Panc1 (cell line): ENCODE measurements at regions not wholly inside any gene's neighbourhood (a gene's known extent, or its start where the extent isn't known, plus 50 kb on each side); places are given as distances from the start of the nearest gene placed in this dataset.

Experiments
- ATAC-seq: fragments of 200-7000 bp; cut with Tn5 transposase; 2 replicates; pipeline ENCODE4 v1.9.1; 2020; ENCODE audit warnings: mild to moderate bottlenecking, moderate library complexity
- BruUV-seq: library from RNA; stranded (reverse); fragments of 400-500 nt; replicated peaks from 2 replicates; lab custom pipeline; 2021; lab: Mats Ljungman, UMichigan
- CTCF ChIA-PET: fragments of 300-600 bp; sonication (Branson Sonifier 250); formaldehyde crosslinking; loops from one replicate; lab custom pipeline; 2022; ENCODE audit warnings: antibody characterized with exemption; lab: Charles Lee
- POLR2A ChIA-PET: fragments of 300-600 bp; sonication (Branson Sonifier 250); formaldehyde crosslinking; loops from one replicate; lab custom pipeline; 2022; ENCODE audit warnings: antibody characterized with exemption; lab: Charles Lee
- DNase-seq: peaks from one replicate; pipeline ENCODE4 v3.0.0-alpha.2; 2010; ENCODE audit warnings: low read depth, low spot score
- H3K27ac ChIP-seq: 2 replicates; pipeline ENCODE4 v1.5.1; 2011; ENCODE audit warnings: mild to moderate bottlenecking, low read length, inconsistent platforms
- H3K27me3 ChIP-seq: fragments of 200-500 bp; sonication (Bioruptor generic); 2 replicates; pipeline ENCODE4 v1.6.0; 2014; ENCODE audit warnings: low read length, inconsistent platforms; ENCODE audit not compliant: control insufficient read depth, insufficient read depth
- H3K36me3 ChIP-seq: fragments of 200-500 bp; sonication (Bioruptor generic); 2 replicates; pipeline ENCODE4 v1.5.1; 2014; ENCODE audit warnings: inconsistent platforms, mild to moderate bottlenecking, low read length, moderate library complexity; ENCODE audit not compliant: control insufficient read depth, insufficient read depth
- H3K4me1 ChIP-seq: 2 replicates; pipeline ENCODE4 v1.5.1; 2011; ENCODE audit warnings: inconsistent platforms, mild to moderate bottlenecking, low read length, moderate library complexity; ENCODE audit not compliant: control insufficient read depth, insufficient read depth
- H3K4me3 ChIP-seq, 2 experiments: 2 replicates each; pipeline ENCODE4 v1.5.1; 2011 to 2012; ENCODE audit warnings: low read depth in 2 of 2, low read length in 2 of 2, mild to moderate bottlenecking in 2 of 2, inconsistent platforms in 1 of 2, moderate library complexity in 1 of 2
- H3K9me3 ChIP-seq: fragments of 200-500 bp; sonication (Bioruptor generic); 2 replicates; pipeline ENCODE4 v1.5.1; 2014; ENCODE audit warnings: low read depth, mild to moderate bottlenecking, inconsistent platforms, low read length, moderate library complexity; ENCODE audit not compliant: control insufficient read depth, insufficient read depth
- CTCF ChIP-seq: fragments of 450-650 bp; IDR thresholded peaks from 2 replicates; pipeline ENCODE4 v1.5.1; 2017; ENCODE audit warnings: mild to moderate bottlenecking
- POLR2AphosphoS5 ChIP-seq: IDR thresholded peaks from 2 replicates; pipeline ENCODE4 v1.6.1; 2012; ENCODE audit warnings: mild to moderate bottlenecking, low read depth, low read length, moderate library complexity
- SIN3A ChIP-seq: IDR thresholded peaks from 2 replicates; pipeline ENCODE4 v1.6.1; 2012; ENCODE audit warnings: low read depth, mild to moderate bottlenecking, low read length, moderate library complexity, borderline replicate concordance; ENCODE audit not compliant: insufficient read depth
- TCF7L2 ChIP-seq: IDR thresholded peaks from 2 replicates; pipeline ENCODE4 v1.6.1; 2011; ENCODE audit warnings: mild to moderate bottlenecking, low read depth, low read length, inconsistent platforms
- in situ Hi-C: cut with HindIII; loops from 2 replicates; pipeline ENCODE4 v1.10.0; 2016; ENCODE audit warnings: low sequenced_read_pairs, low pct_unique_long_range_greater_than_20kb
- intact Hi-C: fragments of 100-400 bp; cut with micrococcal nuclease; formaldehyde crosslinking; loops from one replicate; pipeline ENCODE4 v1.10.0; 2022; ENCODE audit not compliant: unreplicated experiment
- TF ChIP-seq, protein P1 (sequence below), 2 experiments: IDR thresholded peaks; 2 replicates each; pipeline ENCODE4 v1.6.1; 2011 to 2012; ENCODE audit warnings: low read depth in 2 of 2, control low read depth in 1 of 2, low read length in 1 of 2, mild to moderate bottlenecking in 1 of 2, moderate library complexity in 1 of 2; ENCODE audit not compliant: insufficient read depth in 1 of 2

- ATAC-seq (no peak), DNase-seq (no peak)
- POLR2A ChIA-PET, result no interaction called here
- CTCF ChIA-PET, result no interaction called here
- in situ Hi-C loops (no loop called here), intact Hi-C loops (no loop called here)
- Histone ChIP-seq H3K9me3 (no peaks in the 10 kb centered on the region), H3K36me3 (no peaks in the 10 kb centered on the region), H3K27me3 (no peaks in the 10 kb centered on the region), H3K27ac (no peak overlapping the region), H3K4me3 (no peak overlapping the region), H3K4me1 (no peaks in the 10 kb centered on the region)
- TF ChIP-seq TCF7L2, result no peak
- no peak for TF ChIP-seq POLR2AphosphoS5
- TF ChIP-seq, protein P1, sequence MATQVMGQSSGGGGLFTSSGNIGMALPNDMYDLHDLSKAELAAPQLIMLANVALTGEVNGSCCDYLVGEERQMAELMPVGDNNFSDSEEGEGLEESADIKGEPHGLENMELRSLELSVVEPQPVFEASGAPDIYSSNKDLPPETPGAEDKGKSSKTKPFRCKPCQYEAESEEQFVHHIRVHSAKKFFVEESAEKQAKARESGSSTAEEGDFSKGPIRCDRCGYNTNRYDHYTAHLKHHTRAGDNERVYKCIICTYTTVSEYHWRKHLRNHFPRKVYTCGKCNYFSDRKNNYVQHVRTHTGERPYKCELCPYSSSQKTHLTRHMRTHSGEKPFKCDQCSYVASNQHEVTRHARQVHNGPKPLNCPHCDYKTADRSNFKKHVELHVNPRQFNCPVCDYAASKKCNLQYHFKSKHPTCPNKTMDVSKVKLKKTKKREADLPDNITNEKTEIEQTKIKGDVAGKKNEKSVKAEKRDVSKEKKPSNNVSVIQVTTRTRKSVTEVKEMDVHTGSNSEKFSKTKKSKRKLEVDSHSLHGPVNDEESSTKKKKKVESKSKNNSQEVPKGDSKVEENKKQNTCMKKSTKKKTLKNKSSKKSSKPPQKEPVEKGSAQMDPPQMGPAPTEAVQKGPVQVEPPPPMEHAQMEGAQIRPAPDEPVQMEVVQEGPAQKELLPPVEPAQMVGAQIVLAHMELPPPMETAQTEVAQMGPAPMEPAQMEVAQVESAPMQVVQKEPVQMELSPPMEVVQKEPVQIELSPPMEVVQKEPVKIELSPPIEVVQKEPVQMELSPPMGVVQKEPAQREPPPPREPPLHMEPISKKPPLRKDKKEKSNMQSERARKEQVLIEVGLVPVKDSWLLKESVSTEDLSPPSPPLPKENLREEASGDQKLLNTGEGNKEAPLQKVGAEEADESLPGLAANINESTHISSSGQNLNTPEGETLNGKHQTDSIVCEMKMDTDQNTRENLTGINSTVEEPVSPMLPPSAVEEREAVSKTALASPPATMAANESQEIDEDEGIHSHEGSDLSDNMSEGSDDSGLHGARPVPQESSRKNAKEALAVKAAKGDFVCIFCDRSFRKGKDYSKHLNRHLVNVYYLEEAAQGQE (IDR thresholded peaks at IDR 0.05; ENCODE audit: insufficient read depth in 1 of 2, low read depth in 2 of 2, low read length in 1 of 2), result no peak
- no peak for TF ChIP-seq SIN3A
- TF ChIP-seq CTCF, result no peak
- no TSS peak for BruUV-seq
Observed at GRCh38 chr10:8584666-8585065, 530.2 kb downstream of the GATA3 start.

GRCh38 chr10:8586504-8586903 is 532.0 kb downstream of the GATA3 start:
- no TSS peak for BruUV-seq
- H3K36me3 ChIP-seq, result no peaks in the 10 kb centered on the region
- H3K4me3 ChIP-seq, result no peak overlapping the region
- TF ChIP-seq TCF7L2 (no peak), CTCF (no peak), POLR2AphosphoS5 (no peak), SIN3A (no peak)
- TF ChIP-seq, protein P1 (IDR thresholded peaks at IDR 0.05; ENCODE audit: insufficient read depth in 1 of 2, low read depth in 2 of 2, low read length in 1 of 2), result no peak
- no peaks in the 10 kb centered on the region for H3K9me3 ChIP-seq
- ATAC-seq (no peak), DNase-seq (no peak)
- ChIA-PET CTCF (no interaction called here), POLR2A (no interaction called here)
- no peaks in the 10 kb centered on the region for H3K27me3 ChIP-seq
- H3K27ac ChIP-seq, result no peak overlapping the region
- intact Hi-C loops, result no loop called here
- no peaks in the 10 kb centered on the region for H3K4me1 ChIP-seq
- in situ Hi-C loops, result no loop called here
